OCI-LY3 (cell line): ENCODE measurements at regions not wholly inside any gene's neighbourhood (a gene's known extent, or its start where the extent isn't known, plus 50 kb on each side); places are given as distances from the start of the nearest gene placed in this dataset.

Experiments used
- H2AFZ ChIP-seq: fragments of 200-600, 300-600 bp; shearing (Covaris generic); 2 replicates; pipeline ENCODE4 v1.6.0; 2014; ENCODE audit warnings: antibody characterized with exemption, low read depth, low read length
- H3K27ac ChIP-seq: fragments of 200-600, 300-600 bp; sonication (generic); 2 replicates; pipeline ENCODE4 v1.5.1; 2014; ENCODE audit warnings: mild to moderate bottlenecking, low read length, moderate library complexity, mixed read lengths
- H3K27me3 ChIP-seq: fragments of 200-600, 300-600 bp; sonication (generic); 2 replicates; pipeline ENCODE4 v1.6.1; 2014; ENCODE audit warnings: low read depth, low read length, mixed read lengths
- H3K36me3 ChIP-seq: fragments of 200-600, 300-600 bp; sonication (generic); replicated peaks from 2 replicates; pipeline ENCODE3; 2014; ENCODE audit warnings: low read depth, low read length, mixed read lengths
- H3K4me1 ChIP-seq: fragments of 300-600, 200-600 bp; sonication (generic); 2 replicates; pipeline ENCODE4 v1.6.1; 2014; ENCODE audit warnings: low read length, mixed read lengths
- H3K4me2 ChIP-seq: fragments of 200-600, 300-600 bp; sonication (generic); 2 replicates; pipeline ENCODE4 v1.6.1; 2014; ENCODE audit warnings: low read length, mixed read lengths
- H3K4me3 ChIP-seq: fragments of 300-600, 200-600 bp; sonication (generic); 2 replicates; pipeline ENCODE4 v1.5.1; 2014; ENCODE audit warnings: antibody characterized with exemption, mild to moderate bottlenecking, low read length, moderate library complexity
- H3K79me2 ChIP-seq: fragments of 300-600, 200-600 bp; shearing (Covaris generic); 2 replicates; pipeline ENCODE4 v1.6.1; 2014; ENCODE audit warnings: mild to moderate bottlenecking, low read length, mixed read lengths
- H3K9ac ChIP-seq: fragments of 300-600, 200-600 bp; shearing (Covaris generic); 2 replicates; pipeline ENCODE4 v1.6.0; 2014; ENCODE audit warnings: mild to moderate bottlenecking, low read length, moderate library complexity
- H3K9me3 ChIP-seq: fragments of 200-600, 300-600 bp; shearing (Covaris generic); 2 replicates; pipeline ENCODE4 v1.6.1; 2014; ENCODE audit warnings: low read length, mixed read lengths; ENCODE audit not compliant: insufficient read depth
- H4K20me1 ChIP-seq: fragments of 200-600, 300-600 bp; sonication (generic); 2 replicates; pipeline ENCODE4 v1.6.1; 2016; ENCODE audit warnings: low read length, mixed read lengths; ENCODE audit not compliant: insufficient read depth
- EZH2phosphoT487 ChIP-seq: fragments of 200-600 bp; shearing (Covaris generic); IDR thresholded peaks from 2 replicates; pipeline ENCODE4 v1.6.1; 2018; ENCODE audit warnings: antibody characterized with exemption, mixed run types, low read depth
- TF ChIP-seq, protein P1 (sequence below): fragments of 200-600, 300-600 bp; sonication (generic); IDR thresholded peaks from 2 replicates; pipeline ENCODE4 v1.5.1; 2014; ENCODE audit warnings: antibody characterized with exemption, low read length, low read depth

DNA sequence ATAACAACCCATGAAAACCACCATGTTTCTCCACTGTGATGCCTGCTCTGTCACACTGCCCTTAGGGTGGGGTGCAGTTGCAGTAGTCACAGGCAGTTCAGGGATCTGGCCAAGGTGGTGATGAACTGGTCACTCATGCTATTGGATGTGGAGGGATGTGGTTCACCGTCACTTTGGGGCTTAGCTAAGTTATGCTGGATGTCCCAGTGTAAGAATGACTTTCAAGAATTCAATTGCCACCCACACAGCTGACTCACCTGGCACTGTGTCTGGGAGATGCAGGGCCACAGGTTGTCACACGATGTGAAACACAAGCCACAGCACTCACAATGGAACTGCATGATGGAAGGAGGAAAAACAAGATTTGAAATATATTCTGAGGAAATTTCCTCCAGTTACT is 146.1 kb upstream of the CTNNB1 start:
- no peaks in the 10 kb centered on the region for H4K20me1 ChIP-seq
- no peak overlapping the region for H3K9ac ChIP-seq
- H3K36me3 ChIP-seq, result no peaks in the 10 kb centered on the region
- no peak overlapping the region for H3K4me3 ChIP-seq
- no peaks in the 10 kb centered on the region for H3K79me2 ChIP-seq
- H3K4me2 ChIP-seq, result no peak overlapping the region
- TF ChIP-seq, protein P1, sequence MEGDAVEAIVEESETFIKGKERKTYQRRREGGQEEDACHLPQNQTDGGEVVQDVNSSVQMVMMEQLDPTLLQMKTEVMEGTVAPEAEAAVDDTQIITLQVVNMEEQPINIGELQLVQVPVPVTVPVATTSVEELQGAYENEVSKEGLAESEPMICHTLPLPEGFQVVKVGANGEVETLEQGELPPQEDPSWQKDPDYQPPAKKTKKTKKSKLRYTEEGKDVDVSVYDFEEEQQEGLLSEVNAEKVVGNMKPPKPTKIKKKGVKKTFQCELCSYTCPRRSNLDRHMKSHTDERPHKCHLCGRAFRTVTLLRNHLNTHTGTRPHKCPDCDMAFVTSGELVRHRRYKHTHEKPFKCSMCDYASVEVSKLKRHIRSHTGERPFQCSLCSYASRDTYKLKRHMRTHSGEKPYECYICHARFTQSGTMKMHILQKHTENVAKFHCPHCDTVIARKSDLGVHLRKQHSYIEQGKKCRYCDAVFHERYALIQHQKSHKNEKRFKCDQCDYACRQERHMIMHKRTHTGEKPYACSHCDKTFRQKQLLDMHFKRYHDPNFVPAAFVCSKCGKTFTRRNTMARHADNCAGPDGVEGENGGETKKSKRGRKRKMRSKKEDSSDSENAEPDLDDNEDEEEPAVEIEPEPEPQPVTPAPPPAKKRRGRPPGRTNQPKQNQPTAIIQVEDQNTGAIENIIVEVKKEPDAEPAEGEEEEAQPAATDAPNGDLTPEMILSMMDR, result no peak
- no peak for TF ChIP-seq EZH2phosphoT487
- no peak overlapping the region for H2AFZ ChIP-seq
- H3K4me1 ChIP-seq, result no peaks in the 10 kb centered on the region
- no peaks in the 10 kb centered on the region for H3K9me3 ChIP-seq
- no peak overlapping the region for H3K27ac ChIP-seq
- no peaks in the 10 kb centered on the region for H3K27me3 ChIP-seq

DNA sequence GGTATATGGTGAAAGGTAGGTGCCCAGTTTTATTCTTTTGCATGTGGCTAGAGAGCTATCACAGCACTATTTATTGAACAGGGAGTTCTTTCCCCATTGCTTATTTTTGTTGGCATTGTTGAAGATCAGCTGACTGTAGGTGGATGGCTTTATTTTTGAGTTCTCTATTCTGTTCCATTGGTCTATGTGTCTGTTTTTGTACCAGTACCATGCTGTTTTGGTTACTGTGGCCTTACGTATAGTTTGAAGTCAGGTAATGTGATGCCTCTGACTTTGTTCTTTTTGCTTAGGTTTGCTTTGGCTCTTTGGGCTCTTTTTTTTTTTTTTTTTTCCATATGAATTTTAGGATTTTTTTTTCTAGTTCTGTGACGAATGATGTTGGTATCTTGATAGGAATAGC is 139.2 kb upstream of the CTNNB1 start:
- Histone ChIP-seq H3K9me3 (no peaks in the 10 kb centered on the region), H3K27ac (no peak overlapping the region), H3K4me2 (no peak overlapping the region), H3K4me1 (no peaks in the 10 kb centered on the region), H3K27me3 (0 out of 2 replicates have a peak, but pooled peaks cover 3% of the 10 kb centered on the region), H3K4me3 (no peak overlapping the region), H4K20me1 (no peaks in the 10 kb centered on the region), H2AFZ (no peak overlapping the region), H3K79me2 (no peaks in the 10 kb centered on the region), H3K9ac (no peak overlapping the region), H3K36me3 (no peaks in the 10 kb centered on the region)
- no peak for TF ChIP-seq EZH2phosphoT487
- TF ChIP-seq, protein P1, result no peak

DNA sequence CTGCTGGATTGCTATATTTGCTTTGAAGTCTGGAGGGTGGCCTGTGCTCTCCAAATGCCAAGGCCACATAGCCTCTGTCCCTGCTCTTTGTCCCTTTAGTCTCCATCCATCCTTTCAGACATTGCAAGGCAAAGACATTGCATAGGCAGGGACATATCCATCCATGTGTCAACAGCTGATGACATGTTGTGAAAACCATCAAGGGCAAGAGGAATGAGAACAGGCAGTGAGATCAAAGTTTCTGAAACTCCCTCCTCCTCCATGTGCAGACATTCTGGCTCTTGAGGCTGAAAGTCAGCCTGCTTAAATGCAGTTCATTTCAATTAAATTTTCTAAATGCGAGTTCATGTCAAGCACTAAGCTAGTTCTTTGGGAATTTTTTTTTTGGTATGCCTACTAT is 135.2 kb upstream of the CTNNB1 start:
- Histone ChIP-seq H3K27ac (no peak overlapping the region), H3K4me1 (no peaks in the 10 kb centered on the region), H4K20me1 (no peaks in the 10 kb centered on the region), H3K9me3 (no peaks in the 10 kb centered on the region), H3K4me3 (no peak overlapping the region), H3K27me3 (0 out of 2 replicates have a peak, but pooled peaks cover 7% of the 10 kb centered on the region), H3K9ac (no peak overlapping the region), H3K4me2 (no peak overlapping the region), H3K36me3 (no peaks in the 10 kb centered on the region), H3K79me2 (no peaks in the 10 kb centered on the region), H2AFZ (no peak overlapping the region)
- TF ChIP-seq, protein P1, result no peak
- no peak for TF ChIP-seq EZH2phosphoT487

DNA sequence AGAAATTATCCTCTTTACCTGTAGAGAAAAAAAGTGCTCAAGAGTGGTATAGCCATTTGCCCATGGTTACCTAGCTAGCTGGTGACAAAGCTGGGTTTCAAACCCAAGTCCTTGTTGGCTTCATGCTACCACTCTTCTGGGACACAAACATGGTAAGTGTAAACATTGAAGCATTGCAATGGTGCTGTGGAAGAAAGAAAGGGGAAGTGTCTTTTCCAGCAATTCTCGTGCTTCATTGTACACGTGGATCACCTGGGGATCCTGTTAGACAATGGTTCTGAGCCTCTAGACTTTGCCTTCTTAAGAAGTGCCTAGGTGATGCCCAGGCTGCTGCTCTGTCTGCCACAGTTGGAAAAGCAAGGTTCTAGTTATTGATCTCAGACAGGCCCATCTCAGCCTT is 134.8 kb upstream of the CTNNB1 start:
- Histone ChIP-seq H3K9me3 (no peaks in the 10 kb centered on the region), H3K4me2 (no peak overlapping the region), H4K20me1 (no peaks in the 10 kb centered on the region), H3K4me3 (no peak overlapping the region), H3K36me3 (no peaks in the 10 kb centered on the region), H3K27ac (no peak overlapping the region), H2AFZ (no peak overlapping the region), H3K4me1 (no peaks in the 10 kb centered on the region), H3K27me3 (0 out of 2 replicates have a peak, but pooled peaks cover 7% of the 10 kb centered on the region), H3K9ac (no peak overlapping the region), H3K79me2 (no peaks in the 10 kb centered on the region)
- TF ChIP-seq, protein P1, result no peak
- TF ChIP-seq EZH2phosphoT487, result no peak
